ELF-1 (cell line): ENCODE measurements at regions not wholly inside any gene's neighbourhood (a gene's known extent, or its start where the extent isn't known, plus 50 kb on each side); places are given as distances from the start of the nearest gene placed in this dataset.

Experiments
- DNase-seq: peaks from one replicate; pipeline ENCODE4 v3.0.0-alpha.2; 2016; ENCODE audit warnings: low read depth, low spot score

DNA sequence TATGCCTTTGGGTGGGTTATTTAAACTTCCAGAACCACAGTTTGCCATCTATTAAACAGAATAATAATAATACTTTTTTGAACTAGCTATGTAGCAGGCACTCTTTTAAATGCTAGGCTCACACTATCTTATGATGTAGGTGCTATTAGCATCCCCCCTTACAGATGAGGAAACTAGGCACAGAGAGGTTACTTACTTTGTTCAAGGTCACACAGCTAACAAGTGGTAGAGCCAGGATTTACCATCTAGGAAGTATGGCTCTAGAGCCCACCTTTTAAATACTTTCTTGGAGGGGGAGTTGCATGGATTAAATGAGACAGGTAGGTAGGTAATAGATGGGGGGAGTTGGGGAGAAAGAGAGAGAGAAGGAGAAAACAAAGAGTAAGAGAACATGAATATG lies 95.3 kb upstream of the NR3C1 start:
- DNase-seq: no peak

GRCh38 chr5:143497749-143498148 lies 94.3 kb upstream of the NR3C1 start:
- no peak for DNase-seq

DNA sequence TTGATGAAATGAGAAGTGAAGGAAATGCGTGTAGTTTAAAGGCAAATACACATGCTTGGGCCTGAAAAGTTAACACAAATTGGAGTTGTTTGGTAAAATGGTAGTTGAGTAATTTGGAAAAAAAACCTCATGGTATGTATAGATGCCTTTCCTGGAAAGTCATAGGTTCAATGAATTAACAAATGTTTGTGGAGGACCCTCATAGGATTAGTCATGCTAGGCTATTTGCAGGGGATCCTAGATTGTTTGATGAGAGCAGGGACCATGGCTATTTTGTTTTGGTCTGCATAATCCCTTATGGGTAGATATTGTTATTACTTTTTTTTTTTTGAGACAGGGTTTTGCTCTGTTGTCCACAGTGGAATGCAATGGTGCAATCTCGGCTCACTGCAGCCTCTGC lies 93.5 kb upstream of the NR3C1 start:
- DNase-seq: no peak

DNA sequence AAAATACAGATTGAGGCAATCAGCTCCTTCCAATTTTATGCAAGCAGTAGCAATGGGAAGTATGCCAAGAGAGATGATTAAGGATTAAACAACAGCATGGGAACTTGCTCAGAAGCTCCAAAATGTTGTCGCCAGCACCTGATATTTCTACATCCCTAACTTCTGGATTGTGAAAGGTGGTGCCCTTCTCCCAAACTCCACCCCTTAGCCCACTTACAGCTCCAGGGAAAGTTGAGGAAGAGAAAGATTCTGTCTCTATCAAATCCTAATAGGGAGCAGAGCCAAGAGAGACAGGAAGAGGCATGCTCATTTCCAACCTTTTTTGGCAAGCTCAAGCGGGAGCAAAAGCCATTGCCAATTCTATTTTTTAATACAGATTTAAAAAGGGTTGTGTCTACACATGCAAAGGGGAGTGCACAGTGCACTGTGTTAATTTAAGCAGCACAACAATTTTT lies 92.4 kb upstream of the NR3C1 start:
- no peak for DNase-seq

DNA sequence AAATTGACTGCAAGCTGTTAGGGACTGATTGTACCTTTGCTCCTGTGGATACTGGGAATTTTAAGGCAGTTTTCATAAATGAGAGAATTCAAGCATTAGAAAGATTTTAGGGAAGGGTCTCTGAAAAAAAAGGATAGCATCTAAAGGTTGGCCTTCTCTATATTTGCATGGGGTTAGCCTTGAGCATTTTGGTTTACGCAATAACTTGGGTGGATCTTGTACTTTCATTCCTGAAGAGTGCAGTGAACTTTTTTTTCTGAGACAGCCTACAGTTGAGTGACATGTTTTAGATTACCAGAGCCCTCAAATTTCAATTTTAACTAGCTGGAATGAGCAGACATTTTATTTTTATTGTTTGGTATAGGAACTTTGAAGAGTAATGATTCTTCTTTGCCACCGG lies 91.6 kb upstream of the NR3C1 start:
- no peak for DNase-seq

GRCh38 chr5:143494595-143494994 lies 91.1 kb upstream of the NR3C1 start:
- no peak for DNase-seq

DNA sequence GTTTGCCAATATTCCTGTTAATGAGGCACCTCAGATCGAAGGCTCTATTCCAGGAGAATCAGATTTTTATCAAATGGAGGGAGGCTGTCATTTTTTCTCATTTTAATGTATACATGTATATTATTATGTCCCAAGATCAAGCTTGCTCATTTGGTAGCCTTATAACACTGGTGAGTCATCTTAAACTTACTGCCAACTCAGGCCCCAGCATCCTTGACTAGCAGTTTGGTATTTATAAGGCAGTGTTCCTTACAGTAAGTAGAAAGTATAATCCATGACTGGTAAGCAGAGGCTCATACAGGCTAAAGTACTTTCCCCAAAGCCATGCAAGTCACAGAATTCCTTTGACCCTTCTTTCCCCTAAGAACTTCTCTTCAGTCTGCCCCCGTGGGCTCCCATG lies 90.7 kb upstream of the NR3C1 start:
- DNase-seq: no peak

- DNase-seq: no peak
These were observed 89.3 kb upstream of the NR3C1 start for GRCh38 chr5:143492783-143493182.

DNA sequence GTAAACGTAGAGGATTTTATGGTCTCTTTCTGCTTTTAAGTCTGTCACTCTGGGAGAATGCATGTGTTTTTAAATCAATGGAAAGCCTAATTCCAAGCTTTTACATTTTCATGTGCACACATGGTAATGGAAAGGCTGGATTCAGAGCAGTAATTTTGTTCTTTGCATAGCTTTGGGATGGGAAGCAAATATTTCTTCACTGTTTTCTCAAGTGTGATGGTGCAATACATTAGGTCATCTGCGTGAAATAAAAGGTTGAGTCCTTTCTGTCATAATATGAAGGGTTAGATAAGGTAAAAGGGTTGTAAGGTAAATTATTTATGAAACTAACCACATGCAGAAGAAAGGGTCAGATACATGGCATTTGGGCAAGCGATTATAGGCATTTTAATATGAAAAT lies 88.2 kb upstream of the NR3C1 start:
- DNase-seq: no peak

DNA sequence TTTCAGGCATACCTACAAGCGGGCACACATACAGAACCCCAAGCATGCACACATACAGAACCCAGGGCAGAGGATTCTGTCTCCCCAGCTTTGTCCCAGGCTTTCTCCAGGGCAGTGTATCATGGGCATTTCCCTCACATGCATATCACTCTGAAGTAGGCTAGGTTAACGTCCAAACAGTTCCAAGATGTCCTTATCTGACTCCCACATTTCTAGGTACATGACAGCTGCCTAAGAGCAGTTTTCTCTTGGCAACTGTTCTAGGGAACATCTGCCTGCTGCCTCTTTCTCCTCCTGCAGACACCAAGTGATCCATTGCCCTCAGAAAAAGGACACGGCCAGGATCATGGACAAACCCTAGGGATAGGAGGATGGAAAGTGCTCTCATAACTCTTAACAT lies 84.9 kb upstream of the NR3C1 start:
- DNase-seq: no peak

GRCh38 chr5:143484601-143485000 lies 81.1 kb upstream of the NR3C1 start:
- no peak for DNase-seq

GRCh38 chr5:143481697-143482531 lies 78.4 kb upstream of the NR3C1 start:
- no peak for DNase-seq

DNA sequence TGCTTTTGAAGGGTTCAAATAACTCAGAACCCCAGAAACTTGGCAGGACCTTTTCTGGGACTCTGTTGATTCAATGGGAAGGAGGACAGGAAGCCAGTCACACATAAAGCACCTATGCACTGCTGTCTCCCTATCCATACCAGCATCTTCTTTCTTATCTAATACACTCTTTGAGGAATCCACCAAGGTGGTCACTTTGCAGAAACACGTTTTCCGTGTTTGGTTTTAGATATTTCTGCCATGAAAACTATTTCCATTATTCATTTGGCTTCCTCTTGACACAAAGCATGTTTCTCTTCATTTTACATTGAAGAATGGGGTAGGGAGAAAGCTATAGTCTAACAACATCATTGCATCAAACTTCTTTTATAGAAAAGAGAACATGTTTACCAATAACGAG lies 76.5 kb upstream of the NR3C1 start:
- no peak for DNase-seq

GRCh38 chr5:143479394-143479793 lies 75.9 kb upstream of the NR3C1 start:
- DNase-seq: no peak

GRCh38 chr5:143476601-143477211 lies 73.2 kb upstream of the NR3C1 start:
- DNase-seq: no peak

DNA sequence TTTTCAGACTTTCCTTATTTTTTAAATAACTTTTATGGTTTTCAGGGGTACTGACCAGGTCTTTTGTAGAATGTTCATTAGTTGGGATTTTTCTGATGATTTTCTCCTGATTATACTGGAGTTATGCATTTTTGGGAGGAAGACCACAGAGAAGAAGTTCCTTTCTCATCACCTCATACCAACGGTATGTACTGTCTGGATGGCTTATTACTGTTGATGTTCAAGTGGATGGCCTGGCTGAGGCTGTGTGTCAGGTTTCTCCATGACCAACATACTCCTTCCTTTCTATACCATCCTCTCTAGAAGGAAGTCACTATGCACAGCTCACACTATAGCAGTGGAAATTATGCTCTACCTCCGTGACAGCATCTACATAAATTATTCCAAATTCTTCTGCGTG lies 71.1 kb upstream of the NR3C1 start:
- no peak for DNase-seq

DNA sequence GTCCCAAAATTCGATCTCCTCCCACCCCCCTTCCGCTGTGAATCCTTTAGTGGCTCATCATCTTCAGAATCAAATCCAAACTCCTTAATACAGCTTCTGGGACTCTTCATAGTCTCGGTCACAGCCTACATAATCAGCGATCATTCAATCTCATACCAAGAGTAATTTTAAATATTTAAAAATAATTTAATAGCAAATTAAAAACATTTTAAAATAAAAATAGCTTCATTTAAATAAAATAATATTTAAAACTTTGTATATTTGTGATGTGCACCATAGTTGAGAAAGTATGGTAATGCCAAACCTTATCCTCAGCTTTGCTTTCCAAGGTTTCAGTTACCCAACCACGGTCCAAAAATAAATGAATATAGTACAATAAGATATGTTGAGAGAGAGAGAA lies 70.0 kb upstream of the NR3C1 start:
- no peak for DNase-seq

GRCh38 chr5:143472576-143472975 lies 69.1 kb upstream of the NR3C1 start:
- DNase-seq: no peak

- DNase-seq: no peak
These were observed 68.4 kb upstream of the NR3C1 start for GRCh38 chr5:143471666-143472464.

GRCh38 chr5:143471041-143471509 lies 67.6 kb upstream of the NR3C1 start:
- no peak for DNase-seq

GRCh38 chr5:143470120-143470519 lies 66.6 kb upstream of the NR3C1 start:
- no peak for DNase-seq

DNA sequence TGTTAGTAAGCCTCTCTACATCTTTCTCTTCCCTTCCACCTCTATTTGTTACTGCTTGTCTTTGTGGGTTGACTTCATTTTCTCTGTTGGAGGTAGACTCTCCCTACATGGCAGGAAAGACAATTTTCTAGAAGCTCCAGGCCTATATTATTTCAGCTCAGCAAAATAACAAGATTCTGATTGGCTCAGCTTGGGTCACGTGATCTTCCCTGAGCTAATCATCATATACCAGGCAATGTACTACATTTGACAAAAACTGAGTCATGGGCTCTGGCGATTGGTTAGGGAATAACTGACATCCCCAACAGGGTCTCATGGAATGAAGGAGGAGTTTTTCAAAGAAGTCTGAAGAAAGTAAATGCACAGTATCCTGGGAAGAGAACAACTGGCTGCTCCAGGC lies 65.6 kb upstream of the NR3C1 start:
- no peak for DNase-seq
